HG02623 (cell line): ENCODE measurements at regions not wholly inside any gene's neighbourhood (a gene's known extent, or its start where the extent isn't known, plus 50 kb on each side); places are given as distances from the start of the nearest gene placed in this dataset.
"Not testable (repeated sequence)": the region's sequence is repeated elsewhere in the genome, so short reads cannot be mapped to it uniquely, and the experiment has no call there.

Source experiments
- ATAC-seq: cut with Tn5 transposase; IDR thresholded peaks from one replicate; pipeline ENCODE4 v1.9.1; 2021; ENCODE audit warnings: moderate library complexity; ENCODE audit not compliant: unreplicated experiment

DNA sequence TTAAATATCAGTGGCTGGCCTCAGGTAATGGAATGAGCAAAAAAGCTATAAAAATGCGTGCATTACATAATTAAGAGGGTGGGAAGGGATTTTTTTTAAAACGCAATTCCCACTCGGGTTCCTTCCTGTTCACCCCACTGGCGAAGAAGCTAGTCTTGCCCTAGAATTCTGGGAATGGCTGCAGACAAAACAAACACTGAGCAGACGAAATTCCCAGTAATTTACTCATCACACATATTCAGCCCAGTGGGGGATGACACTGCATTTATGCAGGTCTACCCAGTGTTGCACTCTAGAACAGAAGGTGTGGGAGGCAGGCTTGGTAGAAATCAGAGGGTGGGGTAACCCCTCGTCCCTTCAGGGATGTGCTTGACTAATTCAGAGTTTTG is 2695.0 kb upstream of the DEFB115 start:
- ATAC-seq: no peak

DNA sequence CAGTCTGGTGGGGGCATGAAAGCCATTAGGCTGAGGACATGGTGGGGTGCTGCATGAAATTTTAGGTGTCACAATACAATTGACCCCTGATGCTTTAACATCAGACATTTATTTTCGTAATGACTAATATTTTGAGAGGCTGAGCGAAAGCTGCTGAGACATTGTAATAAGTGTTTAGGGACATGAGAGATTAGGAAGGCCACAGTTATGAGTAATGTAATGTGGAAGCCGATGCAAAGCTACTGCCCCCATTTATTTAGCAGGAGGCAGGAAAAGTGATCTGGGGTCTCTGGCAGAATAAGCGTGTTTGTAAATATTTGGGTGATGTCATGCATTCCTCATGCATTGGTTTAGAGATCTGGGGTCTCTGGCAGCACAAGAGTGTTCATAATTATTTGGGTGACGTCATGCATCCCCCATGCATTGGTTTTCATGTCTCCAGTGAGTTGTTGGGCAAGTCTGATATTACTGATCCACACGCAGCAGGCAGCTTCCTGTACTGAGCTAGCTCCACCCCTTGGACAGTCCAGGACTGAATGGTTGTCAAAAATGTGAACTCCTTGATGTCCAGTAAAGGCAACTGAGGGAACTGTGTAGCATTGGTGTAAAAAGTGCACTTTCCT is 2694.5 kb upstream of the DEFB115 start:
- not testable (repeated sequence) for ATAC-seq

GRCh38 chr20:28564024-28564423 is 2693.4 kb upstream of the DEFB115 start:
- ATAC-seq: not testable (repeated sequence)

- not testable (repeated sequence) for ATAC-seq
Observed at GRCh38 chr20:28564688-28565463, 2692.6 kb upstream of the DEFB115 start.

DNA sequence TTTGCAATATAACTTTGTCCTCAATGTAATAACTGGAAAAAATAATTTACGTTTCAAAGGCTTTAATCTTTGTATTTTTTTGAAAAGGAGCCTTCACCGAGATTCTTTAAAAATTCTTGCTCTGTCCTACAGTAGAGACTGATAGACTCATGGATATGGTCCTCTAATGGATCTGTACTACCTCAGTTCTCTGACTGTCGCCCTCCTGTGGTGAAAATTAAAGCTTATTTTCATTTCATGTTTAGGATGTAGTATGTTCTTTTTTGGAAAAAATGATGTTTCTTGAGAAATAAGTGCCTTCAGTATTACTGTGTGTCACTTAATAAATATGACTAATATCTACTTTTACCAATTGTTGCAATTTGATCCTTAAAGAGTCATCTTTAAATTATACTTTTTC is 2681.5 kb upstream of the DEFB115 start:
- not testable (repeated sequence) for ATAC-seq

DNA sequence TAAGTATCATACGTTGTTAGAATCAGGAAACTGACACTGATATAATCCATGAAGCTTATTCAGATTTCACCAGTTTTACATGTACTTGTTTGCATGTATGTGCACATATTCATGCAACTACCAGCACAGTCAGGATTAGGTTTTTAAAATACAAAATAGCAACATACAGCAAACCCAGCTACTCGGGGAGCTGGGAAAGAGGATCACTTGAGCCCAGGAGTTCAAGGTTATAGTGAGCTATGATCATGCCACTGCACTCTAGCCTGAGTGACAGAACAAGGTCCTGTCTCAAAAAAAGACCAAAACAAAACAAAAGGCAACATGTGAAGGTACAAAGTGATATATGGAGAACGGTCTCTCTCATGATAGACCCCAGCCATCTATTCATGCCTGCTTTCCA is 2665.8 kb upstream of the DEFB115 start:
- ATAC-seq: not testable (repeated sequence)

GRCh38 chr20:28593383-28593782 is 2664.1 kb upstream of the DEFB115 start:
- not testable (repeated sequence) for ATAC-seq

- not testable (repeated sequence) for ATAC-seq
Observed at GRCh38 chr20:28594476-28594875, 2663.0 kb upstream of the DEFB115 start.

GRCh38 chr20:28602006-28602402 is 2655.5 kb upstream of the DEFB115 start:
- ATAC-seq: not testable (repeated sequence)

GRCh38 chr20:28602403-28603217 is 2654.9 kb upstream of the DEFB115 start:
- peak; percentile 98 for ATAC-seq

DNA sequence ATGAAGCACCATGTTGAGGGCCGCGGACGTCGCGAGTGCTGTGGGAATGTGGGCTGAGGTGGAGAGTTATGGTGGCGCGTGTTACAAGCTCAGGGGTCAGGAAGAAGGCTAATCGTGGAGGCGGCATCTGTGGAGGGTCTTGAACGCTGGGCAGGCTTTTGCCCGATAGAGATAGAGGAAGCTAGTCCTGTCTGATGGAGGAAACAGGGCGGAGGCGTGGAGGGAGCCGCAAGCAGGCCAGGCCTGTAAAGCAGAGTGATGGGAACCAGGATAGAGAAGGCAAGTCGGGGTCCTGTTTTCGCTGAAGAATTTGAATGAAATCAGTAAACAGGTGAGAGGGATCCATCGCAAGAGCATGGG is 2654.3 kb upstream of the DEFB115 start:
- not testable (repeated sequence) for ATAC-seq

GRCh38 chr20:28616354-28616753 is 2641.1 kb upstream of the DEFB115 start:
- ATAC-seq: no peak

GRCh38 chr20:28619956-28620651 is 2637.4 kb upstream of the DEFB115 start:
- not testable (repeated sequence) for ATAC-seq

DNA sequence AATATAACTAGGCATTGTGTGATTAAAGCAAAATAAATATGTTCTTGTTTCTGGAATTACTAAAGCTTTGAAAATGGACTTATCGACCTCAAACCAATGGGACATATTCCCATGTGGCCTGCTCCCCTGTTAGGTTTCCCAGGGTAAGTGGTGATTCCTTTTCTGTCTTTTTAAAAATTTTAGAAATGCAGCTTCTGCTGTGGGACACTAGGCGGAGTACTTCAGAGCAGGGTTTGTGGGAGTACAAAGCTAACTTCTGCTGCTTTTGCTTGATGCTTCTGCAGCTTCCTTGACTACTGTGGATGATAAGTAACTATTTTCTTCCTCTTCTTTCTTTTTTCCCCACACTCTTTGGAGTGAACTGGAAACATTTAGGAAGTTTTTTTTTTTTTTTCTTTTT is 2632.4 kb upstream of the DEFB115 start:
- not testable (repeated sequence) for ATAC-seq

GRCh38 chr20:28640831-28641230 is 2616.6 kb upstream of the DEFB115 start:
- ATAC-seq: not testable (repeated sequence)
